ENCODE measurements at regions not wholly inside any gene's neighbourhood (a gene's known extent, or its start where the extent isn't known, plus 50 kb on each side); places are given as distances from the start of the nearest gene placed in this dataset.

DNA sequence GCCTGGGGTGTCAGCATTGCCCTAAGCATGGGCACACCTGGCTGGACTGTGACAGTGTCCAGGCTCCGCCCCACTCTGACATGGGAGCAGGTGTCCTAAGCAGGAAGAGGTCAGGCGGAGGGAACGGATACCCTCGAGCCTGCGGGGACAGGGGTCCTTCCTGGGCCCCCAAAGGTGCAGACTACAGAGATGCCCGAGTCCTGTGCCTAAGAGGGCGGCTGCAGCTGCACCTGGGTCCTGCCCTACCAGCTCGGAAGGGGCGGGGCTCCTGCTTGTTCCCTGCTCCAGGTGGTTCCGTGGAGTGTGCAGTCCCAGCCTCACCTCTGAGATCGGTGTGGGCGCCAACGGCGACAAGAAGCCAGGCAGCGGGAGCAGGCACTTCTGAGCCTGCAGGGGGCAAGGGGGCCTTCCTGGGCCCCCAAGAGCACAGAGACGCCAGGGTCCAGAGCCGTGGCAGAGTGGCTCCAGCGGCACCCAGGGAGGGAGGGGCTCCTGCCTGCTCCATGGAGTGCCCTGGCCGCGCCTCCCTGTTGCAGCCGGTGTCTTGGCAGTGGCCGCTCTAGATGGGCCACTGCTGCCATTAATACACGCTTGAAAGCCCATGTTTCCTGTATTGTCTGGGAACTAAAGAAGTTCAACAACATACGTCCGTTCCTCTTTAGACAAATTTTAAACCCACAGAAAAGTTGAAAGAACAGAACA, 64.5 kb upstream of the CACNA2D1 start:
- TF ChIP-seq CTCF (conservative IDR thresholded peaks at IDR 0.05) (no peak), EZH2 (IDR thresholded peaks at IDR 0.05; ENCODE audit: low read depth) (no peak)

Data from PC-9 (cell line).